HepG2 (cell line): ENCODE measurements at regions not wholly inside any gene's neighbourhood (a gene's known extent, or its start where the extent isn't known, plus 50 kb on each side); places are given as distances from the start of the nearest gene placed in this dataset.

Experiments used
- CSRNP1 ChIP-seq: sonication (generic); formaldehyde crosslinking; IDR thresholded peaks from 2 replicates; pipeline ENCODE4 v1.8.1; 2023; ENCODE audit warnings: mild to moderate bottlenecking, missing genetic modification reagents
- IRX3 ChIP-seq: sonication (generic); formaldehyde crosslinking; IDR thresholded peaks from 2 replicates; pipeline ENCODE4 v1.8.1; 2023; ENCODE audit warnings: mild to moderate bottlenecking, low read depth, missing genetic modification reagents, borderline replicate concordance
- MAF1 ChIP-seq: sonication (generic); formaldehyde crosslinking; IDR thresholded peaks from 2 replicates; pipeline ENCODE4 v1.5.0; 2020; ENCODE audit warnings: missing genetic modification reagents, borderline replicate concordance
- PRDM10 ChIP-seq: sonication (generic); formaldehyde crosslinking; IDR thresholded peaks from 2 replicates; pipeline ENCODE4 v1.4.0; 2020; ENCODE audit warnings: low read depth, missing genetic modification reagents
- PRDM4 ChIP-seq: sonication (generic); formaldehyde crosslinking; IDR thresholded peaks from 2 replicates; pipeline ENCODE4 v1.9.0; 2021; ENCODE audit warnings: missing genetic modification reagents, borderline replicate concordance
- ZNF510 ChIP-seq: sonication (generic); formaldehyde crosslinking; IDR thresholded peaks from 2 replicates; pipeline ENCODE4 v1.4.0; 2020; ENCODE audit warnings: low read depth, mild to moderate bottlenecking, missing genetic modification reagents
- ZNF512 ChIP-seq: sonication (generic); formaldehyde crosslinking; IDR thresholded peaks from 2 replicates; pipeline ENCODE4 v1.4.0; 2020; ENCODE audit warnings: mild to moderate bottlenecking, missing genetic modification reagents
- ZNF660 ChIP-seq: sonication (generic); formaldehyde crosslinking; IDR thresholded peaks from 2 replicates; pipeline ENCODE4 v1.5.1; 2020; ENCODE audit warnings: mild to moderate bottlenecking, low read depth, missing genetic modification reagents, borderline replicate concordance
- ZNF768 ChIP-seq: sonication (generic); formaldehyde crosslinking; IDR thresholded peaks from 2 replicates; pipeline ENCODE4 v1.4.0; 2020; ENCODE audit warnings: missing genetic modification reagents

GRCh38 chr11:19459240-19459639, 218.5 kb upstream of the E2F8 start (continued):
- TF ChIP-seq PRDM10 (CRISPR knock-in tag) (no peak), MAF1 (CRISPR knock-in tag) (no peak), ZNF512 (CRISPR knock-in tag) (no peak), PRDM4 (CRISPR knock-in tag) (no peak), CSRNP1 (CRISPR knock-in tag) (no peak), ZNF660 (CRISPR knock-in tag) (no peak), IRX3 (no peak), ZNF768 (no peak), ZNF510 (CRISPR knock-in tag) (no peak)
